ENCODE measurements at regions not wholly inside any gene's neighbourhood (a gene's known extent, or its start where the extent isn't known, plus 50 kb on each side); places are given as distances from the start of the nearest gene placed in this dataset.

GRCh38 chr15:79494384-79494909 is 62.3 kb downstream of the MINAR1 start (continued):
- TF ChIP-seq HOXC10 (CRISPR knock-in tag; IDR thresholded peaks at IDR 0.05) (no peak), ZNF513 (tag by site-specific recombination; IDR thresholded peaks at IDR 0.05) (no peak), ZNF121 (tag by site-specific recombination; IDR thresholded peaks at IDR 0.05) (no peak), ZNF596 (tag by site-specific recombination; IDR thresholded peaks at IDR 0.05) (no peak), ZNF623 (tag by site-specific recombination; IDR thresholded peaks at IDR 0.05) (no peak), ZSCAN23 (tag by site-specific recombination; IDR thresholded peaks at IDR 0.05) (no peak), ZNF449 (tag by site-specific recombination; IDR thresholded peaks at IDR 0.05) (peak; percentile 49; the same call in 1 of the 2 replicates), INSM2 (tag by site-specific recombination; IDR thresholded peaks at IDR 0.05) (no peak), ZNF26 (tag by site-specific recombination; IDR thresholded peaks at IDR 0.05) (no peak), GFI1B (tag by site-specific recombination; IDR thresholded peaks at IDR 0.05) (no peak), MEIS1 (CRISPR knock-in tag; IDR thresholded peaks at IDR 0.05; ENCODE audit: borderline replicate concordance) (no peak)

- POLR2A ChIA-PET: no interaction called here
- CTCF ChIA-PET: no interaction called here
- Histone ChIP-seq H3K9me3 (ENCODE audit: control insufficient read depth, insufficient read depth, low read depth, low read length) (no peaks in the 10 kb centered on the region), H3K4me3 (ENCODE audit: low read depth, low read length) (no peak overlapping the region), H3K4me1 (ENCODE audit: control insufficient read depth, insufficient read depth, low read length) (peaks cover 3% of the 10 kb centered on the region; the same call in 1 of the 2 replicates), H3K36me3 (ENCODE audit: control insufficient read depth in 2 of 2, insufficient read depth in 1 of 2, low read length in 2 of 2) (no peaks in the 10 kb centered on the region), H3K27ac (ENCODE audit: extremely low read depth, low read depth, low read length) (no peak overlapping the region)
- TF ChIP-seq ZNF747 (tag by site-specific recombination; IDR thresholded peaks at IDR 0.05): no peak
- 0 out of 2 replicates have a peak, but pooled peaks have one; percentile 16 for TF ChIP-seq EGR2 (tag by site-specific recombination; IDR thresholded peaks at IDR 0.05; ENCODE audit: low read depth)
- no peak for TF ChIP-seq ZNF658 (tag by site-specific recombination; IDR thresholded peaks at IDR 0.05)
- no peak for TF ChIP-seq REST (tag by site-specific recombination; IDR thresholded peaks at IDR 0.05)
- TF ChIP-seq HIC1 (tag by site-specific recombination; IDR thresholded peaks at IDR 0.05): no peak
- no peak for TF ChIP-seq ZSCAN23 (tag by site-specific recombination; IDR thresholded peaks at IDR 0.05)
- TF ChIP-seq TSHZ1 (tag by site-specific recombination; IDR thresholded peaks at IDR 0.05; ENCODE audit: borderline replicate concordance): no peak
- no peak for TF ChIP-seq HOXC10 (CRISPR knock-in tag; IDR thresholded peaks at IDR 0.05)
Measured at GRCh38 chr15:79494963-79495755, 63.0 kb downstream of the MINAR1 start.
